A673 (cell line): ENCODE measurements at regions not wholly inside any gene's neighbourhood (a gene's known extent, or its start where the extent isn't known, plus 50 kb on each side); places are given as distances from the start of the nearest gene placed in this dataset.

Experiments
- EZH2 ChIP-seq: fragments of 200-600 bp; sonication (generic); IDR thresholded peaks from 2 replicates; pipeline ENCODE4 v1.6.1; 2017; ENCODE audit warnings: borderline replicate concordance, low read depth, mild to moderate bottlenecking, mixed read lengths, antibody characterized with exemption, low read length; ENCODE audit not compliant: poor library complexity, severe bottlenecking
- TF ChIP-seq, protein P1 (sequence below): fragments of 300-800, 200-600 bp; sonication (generic); conservative IDR thresholded peaks from 2 replicates; pipeline ENCODE4 v1.5.1; 2017; ENCODE audit warnings: low read depth, mild to moderate bottlenecking, antibody characterized with exemption, low read length, moderate library complexity, mixed read lengths

- TF ChIP-seq, protein P1, sequence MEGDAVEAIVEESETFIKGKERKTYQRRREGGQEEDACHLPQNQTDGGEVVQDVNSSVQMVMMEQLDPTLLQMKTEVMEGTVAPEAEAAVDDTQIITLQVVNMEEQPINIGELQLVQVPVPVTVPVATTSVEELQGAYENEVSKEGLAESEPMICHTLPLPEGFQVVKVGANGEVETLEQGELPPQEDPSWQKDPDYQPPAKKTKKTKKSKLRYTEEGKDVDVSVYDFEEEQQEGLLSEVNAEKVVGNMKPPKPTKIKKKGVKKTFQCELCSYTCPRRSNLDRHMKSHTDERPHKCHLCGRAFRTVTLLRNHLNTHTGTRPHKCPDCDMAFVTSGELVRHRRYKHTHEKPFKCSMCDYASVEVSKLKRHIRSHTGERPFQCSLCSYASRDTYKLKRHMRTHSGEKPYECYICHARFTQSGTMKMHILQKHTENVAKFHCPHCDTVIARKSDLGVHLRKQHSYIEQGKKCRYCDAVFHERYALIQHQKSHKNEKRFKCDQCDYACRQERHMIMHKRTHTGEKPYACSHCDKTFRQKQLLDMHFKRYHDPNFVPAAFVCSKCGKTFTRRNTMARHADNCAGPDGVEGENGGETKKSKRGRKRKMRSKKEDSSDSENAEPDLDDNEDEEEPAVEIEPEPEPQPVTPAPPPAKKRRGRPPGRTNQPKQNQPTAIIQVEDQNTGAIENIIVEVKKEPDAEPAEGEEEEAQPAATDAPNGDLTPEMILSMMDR: no peak
- TF ChIP-seq EZH2: no peak
Observed at GRCh38 chr18:11249391-11249790, 100.0 kb upstream of the PIEZO2 start.
